ENCODE measurements at regions not wholly inside any gene's neighbourhood (a gene's known extent, or its start where the extent isn't known, plus 50 kb on each side); places are given as distances from the start of the nearest gene placed in this dataset.

GRCh38 chr18:70423120-70423519 lies 134.3 kb downstream of the SOCS6 start:
- Histone ChIP-seq H3K9me3 (replicated peaks; ENCODE audit: insufficient read depth, low read length) (no peaks in the 10 kb centered on the region), H4K20me1 (ENCODE audit: insufficient read depth, low read length) (no peaks in the 10 kb centered on the region), H3K4me3 (ENCODE audit: low read length) (no peak overlapping the region), H3F3A (ENCODE audit: insufficient read depth, low read length) (no peaks in the 10 kb centered on the region), H3K4me1 (ENCODE audit: low read length) (peaks cover 5% of the 10 kb centered on the region), H3K9me2 (replicated peaks; ENCODE audit: insufficient read depth, low read length) (no peaks in the 10 kb centered on the region), H3K27me3 (replicated peaks; ENCODE audit: insufficient read depth, low read length) (no peaks in the 10 kb centered on the region), H3K79me2 (ENCODE audit: low read length) (no peaks in the 10 kb centered on the region), H3K9ac (ENCODE audit: low read length) (no peak overlapping the region), H3K36me3 (replicated peaks; ENCODE audit: insufficient read depth, low read length) (no peaks in the 10 kb centered on the region), H3K4me2 (ENCODE audit: low read depth, low read length) (no peak overlapping the region), H3K27ac (ENCODE audit: low read length) (no peak overlapping the region), H2AFZ (ENCODE audit: low read length) (no peak overlapping the region)
- DNase-seq = no peak
- TF ChIP-seq EZH2phosphoT487 (IDR thresholded peaks at IDR 0.05; ENCODE audit: low read length) (no peak), CTCF (IDR thresholded peaks at IDR 0.05; ENCODE audit: low read length) (no peak)

- H3K27ac ChIP-seq (ENCODE audit: low read length) = no peak overlapping the region
- no peak for DNase-seq
- H4K20me1 ChIP-seq (ENCODE audit: insufficient read depth, low read length) = no peaks in the 10 kb centered on the region
- no peaks in the 10 kb centered on the region for H3F3A ChIP-seq (ENCODE audit: insufficient read depth, low read length)
- H3K4me3 ChIP-seq (ENCODE audit: low read length) = no peak overlapping the region
- H3K9ac ChIP-seq (ENCODE audit: low read length) = no peak overlapping the region
- H3K79me2 ChIP-seq (ENCODE audit: low read length) = no peaks in the 10 kb centered on the region
- no peaks in the 10 kb centered on the region for H3K27me3 ChIP-seq (replicated peaks; ENCODE audit: insufficient read depth, low read length)
- H2AFZ ChIP-seq (ENCODE audit: low read length) = no peak overlapping the region
- no peak overlapping the region for H3K4me2 ChIP-seq (ENCODE audit: low read depth, low read length)
- H3K36me3 ChIP-seq (replicated peaks; ENCODE audit: insufficient read depth, low read length) = no peaks in the 10 kb centered on the region
- H3K9me2 ChIP-seq (replicated peaks; ENCODE audit: insufficient read depth, low read length) = no peaks in the 10 kb centered on the region
- TF ChIP-seq CTCF (IDR thresholded peaks at IDR 0.05; ENCODE audit: low read length) (no peak), EZH2 (optimal IDR thresholded peaks at IDR 0.05; ENCODE audit: low read depth, low read length) (no peak), EZH2phosphoT487 (IDR thresholded peaks at IDR 0.05; ENCODE audit: low read length) (no peak)
- no peaks in the 10 kb centered on the region for H3K9me3 ChIP-seq (replicated peaks; ENCODE audit: insufficient read depth, low read length)
- no peaks in the 10 kb centered on the region for H3K4me1 ChIP-seq (ENCODE audit: low read length)
Measured at GRCh38 chr18:70422391-70422965, 133.6 kb downstream of the SOCS6 start.

- no peaks in the 10 kb centered on the region for H3K9me3 ChIP-seq (replicated peaks; ENCODE audit: insufficient read depth, low read length)
- H3K79me2 ChIP-seq (ENCODE audit: low read length) = no peaks in the 10 kb centered on the region
- no peak overlapping the region for H3K4me2 ChIP-seq (ENCODE audit: low read depth, low read length)
- H3K4me1 ChIP-seq (ENCODE audit: low read length) = no peaks in the 10 kb centered on the region
- DNase-seq = no peak
- H4K20me1 ChIP-seq (ENCODE audit: insufficient read depth, low read length) = no peaks in the 10 kb centered on the region
- H3K4me3 ChIP-seq (ENCODE audit: low read length) = no peak overlapping the region
- no peak overlapping the region for H2AFZ ChIP-seq (ENCODE audit: low read length)
- H3K9ac ChIP-seq (ENCODE audit: low read length) = no peak overlapping the region
- no peaks in the 10 kb centered on the region for H3K36me3 ChIP-seq (replicated peaks; ENCODE audit: insufficient read depth, low read length)
- no peak overlapping the region for H3K27ac ChIP-seq (ENCODE audit: low read length)
- H3K9me2 ChIP-seq (replicated peaks; ENCODE audit: insufficient read depth, low read length) = no peaks in the 10 kb centered on the region
- H3K27me3 ChIP-seq (replicated peaks; ENCODE audit: insufficient read depth, low read length) = no peaks in the 10 kb centered on the region
- no peak for TF ChIP-seq CTCF (IDR thresholded peaks at IDR 0.05; ENCODE audit: low read length)
- no peak for TF ChIP-seq EZH2 (optimal IDR thresholded peaks at IDR 0.05; ENCODE audit: low read depth, low read length)
- TF ChIP-seq EZH2phosphoT487 (IDR thresholded peaks at IDR 0.05; ENCODE audit: low read length) = no peak
- no peaks in the 10 kb centered on the region for H3F3A ChIP-seq (ENCODE audit: insufficient read depth, low read length)
Measured at GRCh38 chr18:70421471-70422390, 132.9 kb downstream of the SOCS6 start.
